Uterus (tissue), 3 donors: ENCODE measurements at regions not wholly inside any gene's neighbourhood (a gene's known extent, or its start where the extent isn't known, plus 50 kb on each side); places are given as distances from the start of the nearest gene placed in this dataset.

Source experiments
- DNase-seq, 2 donors: peaks; one replicate each; pipeline ENCODE4 v3.0.0-alpha.2; 2019 to 2020
- H3K27ac ChIP-seq, 2 donors: fragments of 200-600 bp; sonication (generic); 1 replicate in 1 of 2; 2 replicates in 1 of 2; pipeline ENCODE4 v1.5.1; 2016 to 2018
- H3K27me3 ChIP-seq, 2 donors: fragments of 200-600 bp; sonication (generic); one replicate each; pipeline ENCODE4 v1.5.1; 2018 to 2019; ENCODE audit warnings: control low read depth in 1 of 2
- H3K36me3 ChIP-seq, 2 donors: fragments of 200-600 bp; sonication (generic); one replicate each; pipeline ENCODE4 v1.5.1; 2019; ENCODE audit warnings: control low read depth in 1 of 2
- H3K4me1 ChIP-seq, 2 donors: fragments of 200-600 bp; sonication (generic); one replicate each; pipeline ENCODE4 v1.5.1; 2018 to 2019; ENCODE audit warnings: control low read depth in 1 of 2
- H3K4me3 ChIP-seq, 2 donors: fragments of 200-600 bp; sonication (generic); 1 replicate in 1 of 2; 2 replicates in 1 of 2; pipeline ENCODE4 v1.5.1; 2018 to 2019; ENCODE audit warnings: mild to moderate bottlenecking in 1 of 2
- H3K9me3 ChIP-seq, 2 donors: fragments of 200-600 bp; sonication (generic); one replicate each; pipeline ENCODE4 v1.5.1; 2019; ENCODE audit warnings: control low read depth in 1 of 2
- CTCF ChIP-seq, 4 experiments: fragments of 200-600 bp in 2 of 4; fragments of 450-650 bp in 2 of 4; sonication (generic) in 2 of 4; IDR thresholded peaks; one replicate each; pipeline ENCODE4 v1.5.1; 2016 to 2019; ENCODE audit warnings: antibody characterized with exemption in 4 of 4, mild to moderate bottlenecking in 2 of 4, moderate library complexity in 1 of 4
- POLR2A ChIP-seq, 2 donors: fragments of 450-650 bp; IDR thresholded peaks; one replicate each; pipeline ENCODE4 v1.6.1; 2016; ENCODE audit warnings: antibody characterized with exemption in 2 of 2, mild to moderate bottlenecking in 1 of 2, moderate library complexity in 1 of 2
- intact Hi-C: fragments of 100-400 bp; cut with DNase I; formaldehyde crosslinking; loops from one replicate; pipeline ENCODE4 v1.15.1; 2023; ENCODE audit warnings: low total_unique reads
- donor health status: DM: yes; HTN: yes; CAD: no.

- H3K36me3 ChIP-seq = no peaks in the 10 kb centered on the region
- peak overlapping the region; percentile 55 to 76 for H3K27ac ChIP-seq
- intact Hi-C loops = no loop called here
- peaks cover 0 to 4% of the 10 kb centered on the region in 2 donors for H3K4me1 ChIP-seq
- H3K9me3 ChIP-seq = no peaks in the 10 kb centered on the region
- no peak overlapping the region for H3K4me3 ChIP-seq
- H3K27me3 ChIP-seq = no peaks in the 10 kb centered on the region
- no peak for DNase-seq
- TF ChIP-seq POLR2A (IDR thresholded peaks at IDR 0.05) (no peak), CTCF (IDR thresholded peaks at IDR 0.05) (no peak)
Measured at GRCh38 chr10:114708084-114708483, 50.0 kb upstream of the ABLIM1 start.

GRCh38 chr10:114708717-114709335 lies 50.8 kb upstream of the ABLIM1 start:
- H3K27me3 ChIP-seq = no peaks in the 10 kb centered on the region
- H3K36me3 ChIP-seq = no peaks in the 10 kb centered on the region
- TF ChIP-seq POLR2A (IDR thresholded peaks at IDR 0.05) (no peak), CTCF (IDR thresholded peaks at IDR 0.05) (no peak)
- DNase-seq = no peak
- H3K9me3 ChIP-seq = no peaks in the 10 kb centered on the region
- intact Hi-C loops = no loop called here
- peaks cover 0 to 4% of the 10 kb centered on the region in 2 donors for H3K4me1 ChIP-seq
- H3K27ac ChIP-seq = peak overlapping the region; percentile 55 to 76
- no peak overlapping the region for H3K4me3 ChIP-seq

- intact Hi-C loops = no loop called here
Measured at GRCh38 chr10:114709984-114710383, 51.9 kb upstream of the ABLIM1 start.

GRCh38 chr10:114711176-114711868 lies 53.2 kb upstream of the ABLIM1 start:
- intact Hi-C loops = no loop called here
- Histone ChIP-seq H3K27ac (no peak overlapping the region), H3K27me3 (no peaks in the 10 kb centered on the region), H3K9me3 (no peaks in the 10 kb centered on the region), H3K36me3 (no peaks in the 10 kb centered on the region), H3K4me1 (peaks cover 0 to 4% of the 10 kb centered on the region in 2 donors), H3K4me3 (no peak overlapping the region)
- TF ChIP-seq CTCF (IDR thresholded peaks at IDR 0.05) (no peak), POLR2A (IDR thresholded peaks at IDR 0.05) (no peak)
- DNase-seq = no peak

More at GRCh38 chr10:114709984-114710383, 51.9 kb upstream of the ABLIM1 start:
- H3K27ac ChIP-seq = no peak overlapping the region
- no peaks in the 10 kb centered on the region for H3K27me3 ChIP-seq
- H3K4me1 ChIP-seq = peaks cover 0 to 4% of the 10 kb centered on the region in 2 donors
- H3K36me3 ChIP-seq = no peaks in the 10 kb centered on the region
- DNase-seq = no peak
- no peak for TF ChIP-seq POLR2A (IDR thresholded peaks at IDR 0.05)
- TF ChIP-seq CTCF (IDR thresholded peaks at IDR 0.05) = no peak
- no peaks in the 10 kb centered on the region for H3K9me3 ChIP-seq
- H3K4me3 ChIP-seq = no peak overlapping the region

- peaks cover 0 to 4% of the 10 kb centered on the region in 2 donors for H3K4me1 ChIP-seq
- intact Hi-C loops = no loop called here
- no peak overlapping the region for H3K27ac ChIP-seq
- no peak overlapping the region for H3K4me3 ChIP-seq
- no peaks in the 10 kb centered on the region for H3K27me3 ChIP-seq
- DNase-seq = no peak
- TF ChIP-seq POLR2A (IDR thresholded peaks at IDR 0.05) (no peak), CTCF (IDR thresholded peaks at IDR 0.05) (no peak)
- H3K36me3 ChIP-seq = no peaks in the 10 kb centered on the region
- H3K9me3 ChIP-seq = no peaks in the 10 kb centered on the region
Measured at GRCh38 chr10:114711869-114712250, 53.8 kb upstream of the ABLIM1 start.
